GM18502 (cell line): ENCODE measurements at regions not wholly inside any gene's neighbourhood (a gene's known extent, or its start where the extent isn't known, plus 50 kb on each side); places are given as distances from the start of the nearest gene placed in this dataset.
"Not testable (repeated sequence)": the region's sequence is repeated elsewhere in the genome, so short reads cannot be mapped to it uniquely, and the experiment has no call there.

Experiments used
- ATAC-seq: cut with Tn5 transposase; IDR thresholded peaks from one replicate; pipeline ENCODE4 v1.9.1; 2021; ENCODE audit warnings: mild to moderate bottlenecking; ENCODE audit not compliant: unreplicated experiment, poor library complexity

- ATAC-seq = no peak
These were observed 594.0 kb upstream of the VRK2 start for GRCh38 chr2:57452634-57453033.

- ATAC-seq = no peak
These were observed 592.7 kb upstream of the VRK2 start for GRCh38 chr2:57453945-57454344.

- ATAC-seq = no peak
These were observed 586.0 kb upstream of the VRK2 start for GRCh38 chr2:57460396-57461276.

- ATAC-seq = no peak
These were observed 585.0 kb upstream of the VRK2 start for GRCh38 chr2:57461624-57462023.

- ATAC-seq = no peak
These were observed 581.5 kb upstream of the VRK2 start for GRCh38 chr2:57465067-57465466.

- no peak for ATAC-seq
These were observed 580.6 kb upstream of the VRK2 start for GRCh38 chr2:57465967-57466366.

- no peak for ATAC-seq
These were observed 571.2 kb upstream of the VRK2 start for GRCh38 chr2:57475391-57475790.

GRCh38 chr2:57479981-57480380 is 566.6 kb upstream of the VRK2 start:
- ATAC-seq = no peak

- ATAC-seq = no peak
These were observed 558.5 kb upstream of the VRK2 start for GRCh38 chr2:57488061-57488460.

GRCh38 chr2:57490741-57491140 is 555.9 kb upstream of the VRK2 start:
- no peak for ATAC-seq

- ATAC-seq = no peak
These were observed 555.4 kb upstream of the VRK2 start for GRCh38 chr2:57491213-57491612.

- ATAC-seq = not testable (repeated sequence)
These were observed 552.6 kb upstream of the VRK2 start for GRCh38 chr2:57493966-57494365.

- ATAC-seq = peak; percentile 92
These were observed 549.0 kb upstream of the VRK2 start for GRCh38 chr2:57497489-57498096.

- no peak for ATAC-seq
These were observed 541.8 kb upstream of the VRK2 start for GRCh38 chr2:57504787-57505186.

- ATAC-seq = no peak
These were observed 537.4 kb upstream of the VRK2 start for GRCh38 chr2:57509189-57509588.

- no peak for ATAC-seq
These were observed 535.9 kb upstream of the VRK2 start for GRCh38 chr2:57510704-57511103.

GRCh38 chr2:57515366-57515765 is 531.2 kb upstream of the VRK2 start:
- no peak for ATAC-seq

GRCh38 chr2:57516698-57517340 is 529.8 kb upstream of the VRK2 start:
- ATAC-seq = peak; percentile 90

- no peak for ATAC-seq
These were observed 523.3 kb upstream of the VRK2 start for GRCh38 chr2:57523304-57523703.

- no peak for ATAC-seq
These were observed 518.9 kb upstream of the VRK2 start for GRCh38 chr2:57527685-57528084.

- no peak for ATAC-seq
These were observed 518.1 kb upstream of the VRK2 start for GRCh38 chr2:57528499-57528898.
